Hepatocyte (in vitro differentiated cells): ENCODE measurements at regions not wholly inside any gene's neighbourhood (a gene's known extent, or its start where the extent isn't known, plus 50 kb on each side); places are given as distances from the start of the nearest gene placed in this dataset.

Experiments used
- DNase-seq: peaks from one replicate; pipeline ENCODE4 v3.0.0-alpha.2; 2016; ENCODE audit warnings: low spot score
- H2AFZ ChIP-seq: fragments of 200-600 bp; sonication (generic); 2 replicates; pipeline ENCODE4 v1.6.0; 2016; ENCODE audit warnings: antibody characterized with exemption, mild to moderate bottlenecking
- H3K27ac ChIP-seq: fragments of 200-600 bp; sonication (generic); 2 replicates; pipeline ENCODE4 v1.5.1; 2016; ENCODE audit warnings: mild to moderate bottlenecking
- H3K27me3 ChIP-seq: fragments of 200-600 bp; sonication (generic); 2 replicates; pipeline ENCODE4 v1.6.1; 2016
- H3K36me3 ChIP-seq: fragments of 200-600 bp; sonication (generic); replicated peaks from 2 replicates; pipeline ENCODE4 v1.5.1; 2016; ENCODE audit warnings: low read depth; ENCODE audit not compliant: insufficient read depth
- H3K4me1 ChIP-seq: fragments of 200-600 bp; sonication (generic); 2 replicates; pipeline ENCODE4 v1.5.1; 2016; ENCODE audit warnings: mild to moderate bottlenecking, moderate library complexity; ENCODE audit not compliant: insufficient read depth
- H3K4me2 ChIP-seq: fragments of 200-600 bp; sonication (generic); 2 replicates; pipeline ENCODE4 v1.6.0; 2016
- H3K4me3 ChIP-seq: fragments of 200-600 bp; sonication (generic); 2 replicates; pipeline ENCODE4 v1.5.1; 2016; ENCODE audit warnings: mild to moderate bottlenecking
- H3K79me2 ChIP-seq: fragments of 200-600 bp; sonication (generic); 2 replicates; pipeline ENCODE4 v1.6.0; 2017; ENCODE audit warnings: mild to moderate bottlenecking
- H3K9me2 ChIP-seq: fragments of 200-600 bp; sonication (generic); replicated peaks from 2 replicates; pipeline ENCODE4 v1.6.0; 2017; ENCODE audit warnings: mild to moderate bottlenecking; ENCODE audit not compliant: insufficient read depth
- H3K9me3 ChIP-seq: fragments of 200-600 bp; sonication (generic); 2 replicates; pipeline ENCODE4 v1.5.1; 2016; ENCODE audit warnings: low read depth, mild to moderate bottlenecking
- H4K20me1 ChIP-seq: fragments of 200-600 bp; sonication (generic); 2 replicates; pipeline ENCODE4 v1.6.0; 2016; ENCODE audit warnings: mild to moderate bottlenecking; ENCODE audit not compliant: insufficient read depth, poor library complexity, severe bottlenecking
- CTCF ChIP-seq: fragments of 200-600 bp; sonication (generic); IDR thresholded peaks from 2 replicates; pipeline ENCODE4 v1.5.1; 2016; ENCODE audit warnings: antibody characterized with exemption, mild to moderate bottlenecking; ENCODE audit not compliant: poor library complexity
- EZH2 ChIP-seq: fragments of 200-600 bp; sonication (generic); IDR thresholded peaks from 2 replicates; pipeline ENCODE4 v1.6.1; 2016; ENCODE audit warnings: antibody characterized with exemption, mild to moderate bottlenecking, borderline replicate concordance
- EZH2phosphoT487 ChIP-seq: fragments of 200-600 bp; sonication (generic); IDR thresholded peaks from one replicate; pipeline ENCODE4 v1.6.1; 2018; ENCODE audit warnings: antibody characterized with exemption, mild to moderate bottlenecking, low read depth, moderate library complexity; ENCODE audit not compliant: unreplicated experiment, severe bottlenecking
- WGBS: methylation state at CpG from one replicate; pipeline ENCODE4 v1.1.6; 2016; ENCODE audit warnings: low lambda C conversion rate; ENCODE audit errors: missing lambda C conversion rate; 5-methylcytosine and 5-hydroxymethylcytosine counted together

DNA sequence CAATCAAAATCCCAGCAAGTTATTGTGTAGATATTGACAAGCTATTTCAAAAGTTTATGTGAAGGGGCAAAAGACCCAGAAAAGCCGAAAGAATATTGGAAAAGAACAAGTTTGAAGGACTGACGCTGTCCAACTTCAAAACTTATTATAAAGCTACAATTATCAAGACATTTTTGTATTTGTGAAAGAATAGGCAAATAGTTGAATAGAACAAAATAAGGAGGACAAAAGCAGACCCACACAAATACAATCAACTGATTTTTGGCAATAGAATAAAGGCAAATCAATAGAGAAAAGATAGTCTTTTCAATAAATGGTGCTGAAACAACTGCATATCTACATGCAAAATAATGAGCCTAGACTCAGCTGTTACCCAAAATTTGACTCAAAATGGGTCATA, 807.7 kb upstream of the CDH6 start:
- H3K27ac ChIP-seq = no peak overlapping the region
- no peak overlapping the region for H3K4me2 ChIP-seq
- H3K9me3 ChIP-seq = no peaks in the 10 kb centered on the region
- WGBS = 94% methylated on average over 2 of the region's 2 CpGs
- H2AFZ ChIP-seq = no peak overlapping the region
- no peak for DNase-seq
- no peaks in the 10 kb centered on the region for H3K79me2 ChIP-seq
- H3K4me3 ChIP-seq = no peak overlapping the region
- no peaks in the 10 kb centered on the region for H3K4me1 ChIP-seq
- H4K20me1 ChIP-seq = no peaks in the 10 kb centered on the region
- no peaks in the 10 kb centered on the region for H3K36me3 ChIP-seq
- H3K9me2 ChIP-seq = no peaks in the 10 kb centered on the region
- no peak for TF ChIP-seq CTCF
- TF ChIP-seq EZH2phosphoT487 = no peak
- H3K27me3 ChIP-seq = no peaks in the 10 kb centered on the region

- no peaks in the 10 kb centered on the region for H3K27me3 ChIP-seq
- H3K9me3 ChIP-seq = no peaks in the 10 kb centered on the region
- DNase-seq = no peak
- no peaks in the 10 kb centered on the region for H3K4me1 ChIP-seq
- H4K20me1 ChIP-seq = no peaks in the 10 kb centered on the region
- no peak overlapping the region for H3K4me2 ChIP-seq
- no peak overlapping the region for H2AFZ ChIP-seq
- TF ChIP-seq CTCF (no peak), EZH2 (no peak), EZH2phosphoT487 (no peak)
- no peaks in the 10 kb centered on the region for H3K36me3 ChIP-seq
- H3K9me2 ChIP-seq = no peaks in the 10 kb centered on the region
- H3K4me3 ChIP-seq = no peak overlapping the region
- no peaks in the 10 kb centered on the region for H3K79me2 ChIP-seq
- H3K27ac ChIP-seq = no peak overlapping the region
- 94% methylated on average over 4 of the region's 4 CpGs for WGBS
Measured at GRCh38 chr5:30384171-30384570, 809.3 kb upstream of the CDH6 start.

DNA sequence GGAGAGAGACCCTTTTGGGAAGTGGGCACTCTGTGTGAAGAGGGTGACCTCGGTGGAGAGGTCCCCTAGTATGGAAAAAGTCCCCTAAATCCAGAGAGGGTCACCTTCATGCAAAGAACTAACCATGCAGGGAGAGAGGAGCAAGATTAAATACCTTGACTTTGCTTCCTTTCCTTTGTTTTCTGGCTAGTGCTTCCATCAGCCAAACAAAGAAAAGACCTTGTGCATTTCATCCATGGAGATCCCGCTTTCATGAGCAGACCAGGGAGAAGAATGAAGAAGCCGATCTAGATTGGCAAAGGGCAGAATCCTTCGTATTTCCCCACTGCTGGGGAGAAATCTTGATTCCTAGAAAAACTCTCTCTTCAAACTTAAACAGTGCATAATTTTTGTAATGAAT, 813.3 kb upstream of the CDH6 start:
- no peaks in the 10 kb centered on the region for H4K20me1 ChIP-seq
- no peaks in the 10 kb centered on the region for H3K9me3 ChIP-seq
- no peak overlapping the region for H3K4me3 ChIP-seq
- no peak for TF ChIP-seq CTCF
- TF ChIP-seq EZH2 = no peak
- no peak for TF ChIP-seq EZH2phosphoT487
- no peak overlapping the region for H3K4me2 ChIP-seq
- 82% methylated on average over 4 of the region's 4 CpGs for WGBS
- H3K27ac ChIP-seq = no peak overlapping the region
- no peak overlapping the region for H2AFZ ChIP-seq
- no peaks in the 10 kb centered on the region for H3K36me3 ChIP-seq
- no peaks in the 10 kb centered on the region for H3K79me2 ChIP-seq
- H3K9me2 ChIP-seq = no peaks in the 10 kb centered on the region
- H3K4me1 ChIP-seq = no peaks in the 10 kb centered on the region
- H3K27me3 ChIP-seq = no peaks in the 10 kb centered on the region
- no peak for DNase-seq

- no peaks in the 10 kb centered on the region for H3K9me2 ChIP-seq
- no peak overlapping the region for H2AFZ ChIP-seq
- H3K4me3 ChIP-seq = no peak overlapping the region
- TF ChIP-seq CTCF (no peak), EZH2phosphoT487 (no peak), EZH2 (no peak)
- no peak overlapping the region for H3K4me2 ChIP-seq
- no peaks in the 10 kb centered on the region for H4K20me1 ChIP-seq
- no peaks in the 10 kb centered on the region for H3K4me1 ChIP-seq
- H3K79me2 ChIP-seq = no peaks in the 10 kb centered on the region
- H3K36me3 ChIP-seq = no peaks in the 10 kb centered on the region
- DNase-seq = no peak
- no peak overlapping the region for H3K27ac ChIP-seq
- WGBS = 73% methylated on average over 3 of the region's 3 CpGs
- H3K27me3 ChIP-seq = no peaks in the 10 kb centered on the region
- H3K9me3 ChIP-seq = no peaks in the 10 kb centered on the region
Measured at GRCh38 chr5:30376848-30377247, 816.6 kb upstream of the CDH6 start.
